G401 (cell line): ENCODE measurements at regions not wholly inside any gene's neighbourhood (a gene's known extent, or its start where the extent isn't known, plus 50 kb on each side); places are given as distances from the start of the nearest gene placed in this dataset.

ENCODE experiments used
- DNase-seq: peaks from one replicate; pipeline ENCODE4 v3.0.0-alpha.2; 2015; ENCODE audit warnings: low spot score
- in situ Hi-C: cut with HindIII; loops from 2 replicates; pipeline ENCODE4 v1.10.0; 2016; ENCODE audit warnings: low sequenced_read_pairs, mixed read lengths

DNA sequence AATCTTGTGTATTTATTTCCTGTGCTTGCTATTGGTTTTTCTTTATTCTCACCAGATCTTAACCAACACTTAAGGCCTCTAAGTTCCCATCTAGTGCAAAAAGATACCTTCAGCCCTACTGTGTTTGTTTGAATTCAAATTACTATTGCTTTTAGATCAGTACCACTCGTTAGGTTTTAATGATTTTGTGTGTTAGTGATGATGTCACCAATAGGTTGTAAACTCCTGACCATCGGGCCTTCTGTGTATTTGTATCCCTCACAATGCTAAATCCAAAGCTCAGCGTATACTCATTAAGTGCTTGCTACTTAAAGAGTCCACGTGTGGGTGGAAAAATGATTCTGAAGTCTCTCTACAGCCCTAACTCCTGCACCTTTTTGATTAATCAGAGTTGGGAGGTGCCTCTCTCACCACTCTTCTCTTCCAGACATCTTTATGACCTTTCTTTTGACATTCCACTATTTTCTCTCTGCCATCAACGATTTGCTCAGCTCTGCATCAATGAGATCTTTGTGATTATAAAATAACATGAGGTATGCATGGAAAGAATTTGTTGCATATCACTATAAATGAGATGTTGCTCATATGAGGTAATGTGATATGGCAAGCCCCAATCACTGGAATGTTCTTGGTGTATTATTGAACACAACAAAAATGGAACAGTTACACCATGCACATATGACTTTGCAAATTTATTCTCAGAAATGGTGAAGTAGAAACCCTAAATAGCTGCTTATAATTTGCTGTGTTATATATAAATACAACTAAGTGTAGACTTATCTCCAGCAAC, 55.1 kb upstream of the LAMA2 start:
- DNase-seq: no peak
- in situ Hi-C loops: no loop called here

DNA sequence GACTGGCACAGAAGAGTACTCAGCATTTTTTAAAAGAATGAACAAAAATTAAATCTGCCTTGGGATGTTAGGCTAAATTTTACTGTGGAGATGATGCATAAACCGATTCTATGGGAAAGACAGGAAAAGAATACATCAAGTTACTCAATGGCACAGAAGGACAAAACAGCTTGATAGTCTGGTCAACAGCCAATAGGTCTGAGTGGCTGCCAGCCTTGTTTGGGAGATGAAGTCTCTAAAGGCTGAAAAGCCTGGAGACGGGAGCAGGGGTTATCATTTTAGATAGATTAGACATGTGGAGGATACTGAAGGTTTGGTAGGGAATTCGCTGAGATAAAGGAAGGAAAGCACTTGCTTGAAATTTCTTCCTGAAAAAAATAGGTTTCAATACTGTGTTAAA, 56.3 kb upstream of the LAMA2 start:
- in situ Hi-C loops: no loop called here
- DNase-seq: peak; percentile 7

DNA sequence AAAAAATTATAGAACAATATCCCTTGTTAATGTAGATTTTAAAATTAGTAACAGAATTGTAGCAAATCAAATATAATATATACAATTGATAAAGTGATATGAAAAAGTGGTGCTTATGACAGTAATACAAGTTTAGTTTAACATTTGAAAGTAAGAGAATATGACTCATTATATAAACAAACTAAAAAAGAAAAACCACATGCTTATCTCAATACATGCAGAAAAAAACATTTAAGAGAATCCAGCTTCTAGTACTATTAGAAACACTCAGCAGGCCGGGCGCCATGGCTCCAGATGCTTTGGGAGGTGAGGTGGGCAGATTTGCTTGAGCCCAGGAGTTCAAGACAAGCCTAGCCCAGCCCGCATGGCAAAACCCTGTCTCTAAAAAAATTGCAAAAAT, 60.7 kb upstream of the LAMA2 start:
- DNase-seq: no peak
- in situ Hi-C loops: no loop called here

DNA sequence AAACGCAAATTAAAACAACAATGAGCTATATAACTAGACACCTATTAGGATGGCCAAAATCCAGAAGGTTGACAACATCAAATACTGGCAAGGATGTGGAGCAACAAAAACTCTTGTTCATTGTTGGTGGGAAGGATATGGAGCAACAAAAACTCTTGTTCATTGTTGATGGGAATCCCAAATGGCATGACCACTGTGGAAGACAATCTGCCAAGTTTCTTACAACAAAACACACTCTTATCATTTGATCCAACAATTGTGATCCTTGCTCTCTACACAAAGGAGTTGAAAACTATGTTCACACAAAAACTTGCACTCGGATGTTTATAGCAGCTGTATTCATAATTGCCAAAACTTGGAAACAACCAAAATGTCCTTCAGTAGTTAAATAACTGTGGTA, 61.8 kb upstream of the LAMA2 start:
- in situ Hi-C loops: no loop called here
- no peak for DNase-seq

DNA sequence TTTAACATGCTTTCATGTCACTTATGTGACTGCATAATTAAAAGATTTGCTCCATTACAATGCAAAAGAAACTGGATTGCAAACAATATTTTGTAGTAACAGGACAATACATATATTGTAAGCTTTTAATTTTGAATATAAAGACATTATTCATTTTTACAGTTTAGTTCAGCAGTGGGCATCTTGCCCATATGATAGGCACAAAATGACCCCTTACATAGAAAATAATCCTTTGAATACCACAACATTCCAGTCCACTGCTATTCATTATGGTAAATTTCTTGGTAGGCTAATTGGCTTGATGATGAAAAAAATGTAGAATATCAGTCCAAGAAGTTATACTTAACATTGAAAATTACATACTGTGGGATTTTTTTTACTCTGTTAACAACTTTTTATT, 74.1 kb upstream of the LAMA2 start:
- DNase-seq: no peak
- in situ Hi-C loops: no loop called here

DNA sequence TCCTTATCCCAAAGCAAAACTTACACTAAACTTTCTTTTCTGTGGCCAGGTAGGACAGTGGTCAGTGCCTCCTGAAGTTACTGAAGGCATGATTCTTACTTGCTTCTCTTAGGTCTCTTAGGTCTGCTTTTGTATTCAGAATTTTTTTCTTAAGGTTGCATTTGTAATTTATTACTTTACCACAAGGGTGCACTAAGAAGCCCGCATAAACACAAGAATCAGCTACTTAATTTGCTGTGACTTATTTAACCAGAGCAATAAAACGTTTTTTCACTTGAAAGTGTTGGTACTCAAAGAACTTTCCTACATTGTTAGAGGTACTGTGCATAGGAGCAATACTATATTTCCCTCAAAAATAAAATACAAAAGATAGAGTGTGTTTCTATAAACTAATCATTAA, 75.4 kb upstream of the LAMA2 start:
- DNase-seq: no peak
- in situ Hi-C loops: no loop called here

DNA sequence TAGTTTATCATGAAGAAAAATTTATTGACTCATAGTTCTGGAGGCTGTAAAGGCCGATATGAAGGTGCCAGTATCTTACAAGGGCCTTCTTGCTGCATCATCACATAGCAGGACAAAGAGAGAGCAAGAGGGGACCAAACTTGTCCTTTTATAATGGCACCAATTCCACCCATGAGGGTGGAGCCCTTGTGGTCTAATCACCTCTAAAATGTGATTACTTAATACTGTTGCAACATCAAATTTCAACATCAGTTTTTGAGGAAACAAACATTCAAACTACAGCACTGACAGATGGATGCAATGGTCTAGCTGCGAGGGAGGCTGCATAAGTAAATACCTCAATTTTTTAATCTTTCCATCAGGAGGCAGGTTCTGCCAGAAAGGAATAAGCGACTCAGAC, 76.7 kb upstream of the LAMA2 start:
- DNase-seq: no peak
- in situ Hi-C loops: no loop called here

DNA sequence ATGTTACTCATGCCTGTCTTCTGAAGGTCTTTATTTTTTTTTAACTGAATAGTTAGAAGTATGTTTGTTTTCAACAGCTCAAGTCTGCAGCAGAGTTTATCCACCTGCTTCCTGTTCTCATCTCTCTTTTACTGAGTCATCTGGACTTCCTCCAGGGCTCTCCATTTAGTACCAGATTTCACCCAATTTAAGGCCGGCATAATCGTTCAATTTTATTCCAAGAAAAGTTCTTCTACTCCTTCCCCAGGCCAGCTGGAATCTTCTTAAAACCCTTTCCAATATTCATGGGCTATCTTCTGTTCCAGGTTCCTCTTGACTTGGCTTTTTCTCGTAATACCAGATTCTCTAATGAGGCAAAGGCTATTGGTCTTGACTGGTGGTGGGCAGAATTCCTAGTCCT, 79.0 kb upstream of the LAMA2 start:
- DNase-seq: no peak
- in situ Hi-C loops: no loop called here

DNA sequence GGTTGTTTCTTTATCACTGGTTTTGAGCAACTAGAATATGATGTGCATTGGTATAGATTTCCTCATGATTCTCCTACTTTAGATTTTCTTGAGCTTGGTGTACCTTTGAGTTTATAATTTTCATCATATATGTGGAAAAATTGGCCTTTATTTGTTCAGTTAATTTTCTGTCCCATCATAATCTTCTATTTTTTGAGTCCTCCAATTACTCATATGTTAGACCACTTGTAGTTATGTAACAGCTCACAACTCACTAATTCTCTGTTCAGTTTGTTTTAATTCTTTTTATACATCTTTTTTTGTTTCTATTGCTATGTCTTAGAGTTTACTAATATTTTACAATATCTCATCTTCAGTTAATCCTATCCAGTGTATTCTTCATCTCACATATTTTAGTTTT, 81.3 kb upstream of the LAMA2 start:
- in situ Hi-C loops: no loop called here
- DNase-seq: no peak

DNA sequence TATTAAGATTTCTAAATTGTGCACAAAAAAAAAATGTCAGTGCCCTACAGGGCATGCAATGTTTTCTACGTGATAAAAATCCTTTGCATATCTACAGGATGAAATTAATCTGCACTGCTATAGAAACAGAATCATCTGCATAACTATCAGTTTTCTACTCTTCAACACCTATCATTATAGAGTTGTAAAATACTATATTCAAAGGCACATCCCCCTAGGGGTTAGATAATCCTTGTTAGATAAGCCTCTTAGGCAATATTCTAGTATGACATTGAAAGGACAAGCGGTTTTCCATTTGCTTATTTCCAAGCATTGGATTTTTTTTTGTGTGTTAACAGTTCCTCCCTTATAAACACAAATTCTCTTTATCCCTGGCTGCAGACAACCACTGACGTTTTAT, 98.7 kb upstream of the LAMA2 start:
- DNase-seq: no peak
- in situ Hi-C loops: no loop called here

DNA sequence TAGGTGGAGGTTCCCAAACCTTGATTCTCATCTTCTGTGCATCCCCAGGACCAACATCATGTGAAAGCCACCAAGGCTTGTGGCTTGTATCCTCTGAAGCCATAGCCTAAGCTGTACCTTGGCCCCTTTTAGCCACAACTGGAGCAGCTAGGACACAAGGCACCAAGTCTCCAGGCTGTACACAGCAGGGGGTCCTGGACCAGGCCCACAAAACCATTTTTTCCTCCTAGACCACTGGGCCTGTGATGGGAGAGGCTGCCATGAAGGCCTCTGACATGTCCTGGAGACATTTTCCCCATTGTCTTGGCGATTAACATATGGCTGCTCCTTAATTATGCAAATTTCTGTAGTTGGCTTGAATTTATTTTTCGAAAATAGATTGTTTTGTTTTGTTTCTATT, 114.8 kb upstream of the LAMA2 start:
- no peak for DNase-seq
- in situ Hi-C loops: no loop called here

DNA sequence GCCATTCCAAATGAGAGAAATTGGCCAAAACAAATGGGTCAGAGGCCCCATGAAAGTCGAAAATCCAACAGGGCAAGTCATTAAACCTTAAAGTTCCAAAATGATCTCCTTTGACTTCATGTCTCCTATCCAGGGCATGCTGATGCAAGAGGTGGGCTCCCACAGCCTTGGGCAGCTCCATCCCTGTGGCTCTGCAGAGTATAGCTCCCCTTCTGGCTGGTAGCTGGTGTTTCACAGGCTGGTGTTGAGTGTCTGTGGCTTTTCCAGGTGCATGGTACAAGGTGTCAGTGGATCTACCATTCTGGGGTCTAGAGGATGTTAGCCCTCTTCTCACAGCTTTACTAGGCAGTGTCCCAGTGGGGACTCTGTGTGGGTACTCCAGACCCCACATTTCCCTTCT, 115.2 kb upstream of the LAMA2 start:
- in situ Hi-C loops: no loop called here
- DNase-seq: no peak

DNA sequence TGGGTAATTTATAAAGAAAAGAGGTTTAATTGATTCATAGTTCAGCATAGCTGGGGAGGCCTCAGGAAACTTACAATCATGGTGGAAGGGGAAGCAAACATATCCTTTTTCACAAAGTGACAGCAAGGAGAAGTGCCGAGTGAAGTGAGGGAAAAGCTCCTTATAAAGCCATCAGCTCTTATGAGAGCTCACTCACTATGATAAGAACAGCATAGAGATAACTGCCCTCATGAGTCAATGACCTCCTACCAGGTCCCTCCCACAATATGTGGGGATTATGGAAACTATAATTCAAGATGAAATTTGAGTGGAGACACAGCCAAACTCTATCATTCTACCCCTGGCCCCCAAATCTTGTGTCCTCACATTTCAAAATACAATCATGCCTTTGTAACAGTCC, 115.8 kb upstream of the LAMA2 start:
- in situ Hi-C loops: no loop called here
- DNase-seq: no peak

DNA sequence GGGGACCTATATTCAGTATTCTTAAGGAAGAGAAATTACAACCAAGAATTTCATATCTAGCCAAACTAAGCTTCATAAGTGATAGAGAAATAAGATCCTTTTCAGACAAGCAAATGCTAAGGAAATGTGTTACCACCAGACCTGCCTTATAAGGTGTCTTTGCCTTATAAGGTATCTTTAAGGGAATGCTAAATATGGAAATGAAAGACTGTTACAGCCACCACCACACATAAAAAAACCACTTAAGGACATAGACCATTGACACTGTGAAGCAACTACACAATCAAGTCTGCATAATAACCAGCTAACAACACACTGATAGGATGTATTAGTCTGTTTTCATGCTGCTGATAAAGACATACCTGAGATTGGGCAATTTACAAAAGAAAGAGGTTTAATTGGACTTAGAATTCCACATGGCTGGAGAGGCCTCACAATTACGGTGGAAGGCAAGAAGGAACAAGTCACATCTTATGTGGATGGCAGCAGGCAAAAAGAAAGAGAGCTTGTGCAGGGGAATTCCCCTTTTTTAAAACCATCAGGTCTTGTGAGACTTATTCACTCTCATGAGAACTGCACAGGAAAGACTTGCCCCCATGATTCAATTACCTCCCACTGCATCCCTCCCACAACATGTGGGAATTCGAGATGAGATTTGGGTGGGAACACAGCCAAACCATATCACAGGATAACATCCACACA, 119.2 kb upstream of the LAMA2 start:
- no peak for DNase-seq
- in situ Hi-C loops: no loop called here

DNA sequence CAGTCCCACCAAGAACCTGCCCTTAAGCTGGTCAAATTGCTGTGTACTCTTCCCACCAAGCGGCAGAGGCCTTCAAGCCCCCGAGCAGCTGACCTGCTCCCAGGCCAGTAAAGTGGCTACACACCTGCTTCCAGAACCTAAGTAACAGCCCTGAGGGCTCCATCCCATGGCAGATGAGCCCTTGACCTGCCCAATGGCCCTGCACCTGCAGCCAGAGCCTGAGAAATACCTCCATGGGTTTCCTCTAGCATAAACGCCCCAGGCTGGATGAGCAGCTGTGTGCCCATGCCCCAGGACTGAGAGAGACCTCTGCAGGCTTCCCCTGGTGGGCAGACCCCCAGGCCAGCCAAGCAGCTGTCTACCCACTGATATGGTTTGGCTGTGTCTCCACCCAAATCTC, 123.0 kb upstream of the LAMA2 start:
- in situ Hi-C loops: no loop called here

DNA sequence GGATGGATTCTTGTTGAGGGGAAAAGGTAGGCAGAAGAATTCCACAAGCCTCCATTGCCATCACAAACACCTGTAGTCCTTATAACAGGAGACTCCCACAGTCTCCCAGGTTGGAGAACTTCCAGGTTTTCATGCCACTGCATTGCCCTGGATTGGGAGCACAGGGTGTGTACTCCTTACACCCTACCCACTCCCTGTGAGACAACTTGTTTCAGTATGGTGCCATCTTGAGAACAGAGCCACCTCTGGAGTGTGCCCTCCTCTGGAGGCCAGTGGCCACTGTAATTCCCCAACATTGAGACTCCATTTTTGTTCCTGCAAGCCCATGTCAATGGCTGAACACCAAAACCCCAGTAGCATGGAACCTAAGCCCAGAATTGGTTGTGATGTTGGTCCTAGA, 123.5 kb upstream of the LAMA2 start:
- in situ Hi-C loops: no loop called here
- no peak for DNase-seq

More for the DNA sequence above, 123.0 kb upstream of the LAMA2 start:
- no peak for DNase-seq

DNA sequence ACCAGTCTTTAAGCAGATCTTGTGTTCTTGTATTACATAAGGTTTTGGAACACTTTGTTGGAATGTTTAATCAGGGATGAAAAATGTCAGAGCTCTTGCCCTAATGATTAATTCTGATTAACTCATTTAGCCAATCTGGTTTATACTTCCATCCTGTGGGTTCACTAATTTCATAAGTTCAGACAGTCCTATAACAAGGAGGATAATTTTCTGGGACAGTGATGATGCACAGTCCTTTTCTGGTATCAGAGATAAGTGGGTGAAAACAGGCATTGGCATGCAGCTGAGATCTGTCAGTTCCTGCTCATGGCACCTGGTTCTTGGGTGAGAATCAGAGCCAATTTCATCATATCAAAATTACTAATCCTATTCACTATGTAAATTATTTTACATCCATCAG, 125.0 kb upstream of the LAMA2 start:
- in situ Hi-C loops: no loop called here
- DNase-seq: no peak

DNA sequence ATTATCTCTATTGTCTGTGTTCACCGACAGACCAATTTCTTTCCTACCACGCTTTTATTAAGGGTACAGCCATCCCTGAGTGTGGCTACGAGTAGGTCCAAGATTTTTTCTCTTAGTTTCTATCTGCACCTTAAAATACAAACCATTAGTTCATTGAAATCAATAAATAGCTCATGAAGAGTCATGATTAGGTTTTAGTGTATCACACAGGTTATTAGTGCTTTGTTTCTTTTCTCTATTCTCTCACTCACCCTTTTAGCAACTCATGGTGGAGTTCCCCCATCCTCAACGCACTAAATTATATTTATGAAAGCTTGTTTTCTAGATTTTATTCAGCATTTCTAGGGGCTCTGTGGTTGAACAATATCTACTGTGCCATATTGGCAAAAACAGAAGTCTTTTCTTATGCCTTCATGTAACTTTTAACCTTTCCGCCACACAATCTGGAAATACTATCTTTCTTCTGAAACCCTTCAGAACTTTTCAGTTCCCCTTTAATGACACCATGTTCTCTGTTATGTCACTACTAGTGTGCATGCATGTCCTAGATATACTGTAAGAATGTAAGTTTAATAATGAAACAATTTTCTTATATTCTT, 128.2 kb upstream of the LAMA2 start:
- in situ Hi-C loops: no loop called here
- DNase-seq: no peak

DNA sequence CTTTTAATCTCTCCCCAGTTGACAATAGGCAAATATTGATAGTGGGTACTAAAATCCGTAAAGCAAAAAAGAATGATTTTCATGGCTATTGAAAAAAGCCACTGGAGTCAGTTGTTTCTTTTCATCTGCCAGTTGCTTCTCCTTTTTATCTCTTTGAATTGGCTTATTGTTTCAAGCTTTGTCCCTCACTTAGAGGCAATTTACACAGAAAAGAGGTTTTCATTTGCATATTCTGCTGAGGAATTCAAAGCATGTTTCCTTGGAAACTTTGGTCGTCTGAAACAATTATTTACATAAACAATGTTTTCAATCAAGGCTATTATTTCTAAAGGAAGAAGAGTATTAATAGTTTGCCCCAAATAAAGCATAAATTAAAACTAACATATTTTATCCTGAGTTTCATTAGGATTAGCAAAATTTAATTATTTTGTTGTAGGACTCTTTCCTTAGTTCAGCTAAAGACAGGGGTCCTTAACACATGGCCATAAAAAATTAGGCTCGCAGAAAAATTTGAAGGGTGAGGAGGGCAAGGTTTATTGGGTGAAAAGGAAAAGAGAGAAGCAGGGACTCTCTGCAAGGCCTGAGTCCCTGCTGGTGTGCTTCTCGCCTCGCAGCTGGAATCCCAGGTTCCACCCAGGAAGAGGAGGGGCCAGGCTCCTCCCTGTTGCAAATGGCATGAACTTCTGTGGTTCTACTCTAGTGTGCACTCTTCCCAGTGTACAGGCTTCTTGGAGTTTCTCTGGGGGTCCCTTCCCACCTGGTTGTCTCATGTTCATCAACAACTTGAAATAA, 138.8 kb upstream of the LAMA2 start:
- in situ Hi-C loops: no loop called here
- DNase-seq: no peak

DNA sequence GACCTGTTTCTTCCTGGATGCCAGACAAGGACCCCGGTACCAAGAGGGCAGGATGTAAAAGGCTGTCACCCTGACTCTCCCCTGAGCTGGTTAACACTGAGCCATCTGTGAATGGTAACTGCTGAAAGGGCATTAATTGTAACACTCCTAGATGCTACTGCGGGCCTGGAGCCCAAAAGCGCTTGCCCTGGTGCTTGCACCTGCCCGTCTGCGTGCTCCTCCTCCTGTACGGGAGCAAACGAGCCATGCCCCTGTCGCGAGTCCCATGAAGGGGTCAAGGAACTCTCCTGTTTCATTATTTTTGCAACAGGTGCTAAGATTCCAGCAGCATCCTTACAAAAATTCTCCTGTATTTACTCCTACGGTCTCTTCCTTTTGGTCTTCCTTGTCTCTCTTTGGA, 140.0 kb upstream of the LAMA2 start:
- in situ Hi-C loops: no loop called here
- DNase-seq: no peak
